GM21529 (cell line): ENCODE measurements at regions not wholly inside any gene's neighbourhood (a gene's known extent, or its start where the extent isn't known, plus 50 kb on each side); places are given as distances from the start of the nearest gene placed in this dataset.
"Not testable (repeated sequence)": the region's sequence is repeated elsewhere in the genome, so short reads cannot be mapped to it uniquely, and the experiment has no call there.

Experiments
- ATAC-seq: cut with Tn5 transposase; IDR thresholded peaks from one replicate; pipeline ENCODE4 v1.9.1; 2021; ENCODE audit not compliant: unreplicated experiment

- ATAC-seq, result no peak
Observed at GRCh38 chr2:234409590-234409989, 87.3 kb downstream of the ARL4C start.

GRCh38 chr2:234406085-234406484, 90.8 kb downstream of the ARL4C start:
- ATAC-seq, result no peak

GRCh38 chr2:234405462-234405861, 91.4 kb downstream of the ARL4C start:
- no peak for ATAC-seq

- no peak for ATAC-seq
Observed at GRCh38 chr2:234404957-234405356, 91.9 kb downstream of the ARL4C start.

GRCh38 chr2:234403751-234404150, 93.1 kb downstream of the ARL4C start:
- ATAC-seq, result no peak

- ATAC-seq, result no peak
Observed at GRCh38 chr2:234403074-234403473, 93.8 kb downstream of the ARL4C start.

- ATAC-seq, result no peak
Observed at GRCh38 chr2:234401426-234401825, 95.5 kb downstream of the ARL4C start.

- ATAC-seq, result no peak
Observed at GRCh38 chr2:234399451-234400246, 97.2 kb downstream of the ARL4C start.

- no peak for ATAC-seq
Observed at GRCh38 chr2:234398531-234398930, 98.3 kb downstream of the ARL4C start.

- no peak for ATAC-seq
Observed at GRCh38 chr2:234395891-234396420, 100.9 kb downstream of the ARL4C start.

GRCh38 chr2:234394450-234394849, 102.4 kb downstream of the ARL4C start:
- no peak for ATAC-seq

GRCh38 chr2:234393354-234393753, 103.5 kb downstream of the ARL4C start:
- ATAC-seq, result no peak

- ATAC-seq, result no peak
Observed at GRCh38 chr2:234392041-234392615, 104.8 kb downstream of the ARL4C start.

- ATAC-seq, result no peak
Observed at GRCh38 chr2:234391625-234392024, 105.3 kb downstream of the ARL4C start.

GRCh38 chr2:234389661-234390060, 107.2 kb downstream of the ARL4C start:
- ATAC-seq, result not testable (repeated sequence)

- no peak for ATAC-seq
Observed at GRCh38 chr2:234388591-234388990, 108.3 kb downstream of the ARL4C start.

- no peak for ATAC-seq
Observed at GRCh38 chr2:234386971-234387370, 109.9 kb downstream of the ARL4C start.

GRCh38 chr2:234382131-234382530, 114.8 kb downstream of the ARL4C start:
- no peak for ATAC-seq

GRCh38 chr2:234378958-234379357, 117.9 kb downstream of the ARL4C start:
- ATAC-seq, result not testable (repeated sequence)

- no peak for ATAC-seq
Observed at GRCh38 chr2:234378440-234378839, 118.4 kb downstream of the ARL4C start.

GRCh38 chr2:234377761-234378391, 119.0 kb downstream of the ARL4C start:
- no peak for ATAC-seq

- ATAC-seq, result no peak
Observed at GRCh38 chr2:234376229-234376628, 120.7 kb downstream of the ARL4C start.
